AML-193 (cell line): ENCODE measurements at regions not wholly inside any gene's neighbourhood (a gene's known extent, or its start where the extent isn't known, plus 50 kb on each side); places are given as distances from the start of the nearest gene placed in this dataset.
A peak's percentile ranks its signal among the peaks of the same experiment; 100 is the strongest.

ENCODE experiments used
- DNase-seq, 2 experiments: peaks; one replicate each; lab custom pipeline; 2025; lab: John Stamatoyannopoulos, UW

DNA sequence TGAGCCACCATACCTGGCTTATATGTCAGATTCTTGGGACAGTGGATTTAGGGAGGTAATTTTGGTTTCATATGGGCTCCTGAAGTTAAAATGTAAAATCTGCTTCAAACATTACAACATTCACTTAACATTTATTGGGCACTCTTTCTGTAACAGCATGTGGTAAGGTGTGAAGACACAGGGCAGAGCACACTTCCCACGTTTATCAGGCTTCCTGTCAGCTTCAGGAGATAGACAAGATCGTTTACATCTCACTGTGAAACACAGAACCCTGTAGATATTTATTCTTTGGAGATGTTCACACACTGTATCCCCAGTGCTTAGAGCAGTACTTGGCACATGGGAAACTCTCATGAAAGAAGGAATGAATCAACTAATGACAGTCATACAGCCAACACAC lies 426.0 kb upstream of the RARB start:
- no peak for DNase-seq

DNA sequence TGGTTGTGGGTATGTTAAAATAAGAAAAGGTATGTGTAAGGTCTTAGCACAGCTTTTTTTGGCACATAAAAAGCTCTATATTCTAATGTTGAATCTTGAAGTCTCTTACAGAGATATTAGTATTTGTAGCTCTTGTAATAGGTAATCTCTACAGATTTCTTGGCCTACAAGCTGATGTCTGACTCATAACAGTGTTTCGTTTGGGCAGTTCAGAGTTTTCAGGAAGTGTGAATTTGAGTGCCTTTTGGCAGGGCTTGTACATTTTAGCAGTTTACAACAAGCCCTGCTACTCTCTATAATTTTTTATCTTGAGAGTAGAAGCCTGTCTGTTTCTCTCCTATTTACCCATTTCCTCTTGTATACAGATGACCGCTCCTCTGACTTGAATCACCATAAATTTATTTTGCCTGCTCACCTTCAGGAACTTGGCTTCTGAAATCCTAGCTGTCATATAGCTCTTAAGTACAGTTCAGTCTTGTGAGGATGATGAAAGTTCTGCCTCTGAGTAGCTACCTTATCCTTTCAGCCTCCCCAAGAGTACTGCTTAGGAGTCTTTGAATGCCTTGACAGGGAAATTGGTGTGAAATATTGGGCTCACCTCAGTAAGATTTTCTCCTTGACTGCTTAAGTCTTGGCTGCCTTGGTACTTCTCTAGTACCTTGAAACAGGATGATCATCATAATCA lies 419.9 kb upstream of the RARB start:
- no peak for DNase-seq

DNA sequence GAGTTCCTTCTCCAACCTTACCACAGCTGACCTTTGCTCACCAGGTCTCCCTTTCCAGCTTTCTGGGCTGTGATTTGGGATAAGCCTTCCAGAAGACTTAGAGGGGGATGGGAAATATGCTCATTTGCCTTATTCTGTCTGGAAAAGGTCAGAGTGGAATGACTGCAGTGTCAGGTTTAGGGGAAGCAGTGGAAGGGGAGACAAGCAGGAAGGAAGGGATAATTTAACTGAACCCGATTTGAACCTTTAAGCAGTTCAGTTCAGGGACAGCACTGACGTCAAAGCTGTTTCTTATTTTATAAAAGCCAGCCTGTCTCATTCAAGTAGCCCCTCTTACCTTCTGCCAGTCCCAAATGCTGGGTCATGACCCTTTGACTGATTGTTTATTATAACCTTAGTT lies 418.4 kb upstream of the RARB start:
- DNase-seq = no peak

DNA sequence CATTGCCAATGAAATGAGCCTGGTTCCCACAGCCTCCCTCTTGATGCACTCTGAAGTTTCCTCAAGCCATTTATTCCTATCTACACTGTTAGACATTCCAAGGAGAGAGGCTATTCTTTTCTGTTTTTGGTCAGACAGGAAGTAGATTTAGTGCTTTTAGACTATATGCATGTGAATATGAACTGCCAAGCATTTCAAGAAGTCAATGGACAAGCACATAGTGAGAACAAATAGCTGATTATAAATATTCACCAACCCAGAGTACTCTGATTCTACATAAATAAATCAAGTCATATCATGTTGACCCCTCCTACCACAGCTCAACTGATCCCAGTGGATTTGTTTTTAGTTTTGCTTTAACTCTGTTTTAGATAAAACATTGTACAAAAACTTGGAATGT lies 412.5 kb upstream of the RARB start:
- DNase-seq = no peak

DNA sequence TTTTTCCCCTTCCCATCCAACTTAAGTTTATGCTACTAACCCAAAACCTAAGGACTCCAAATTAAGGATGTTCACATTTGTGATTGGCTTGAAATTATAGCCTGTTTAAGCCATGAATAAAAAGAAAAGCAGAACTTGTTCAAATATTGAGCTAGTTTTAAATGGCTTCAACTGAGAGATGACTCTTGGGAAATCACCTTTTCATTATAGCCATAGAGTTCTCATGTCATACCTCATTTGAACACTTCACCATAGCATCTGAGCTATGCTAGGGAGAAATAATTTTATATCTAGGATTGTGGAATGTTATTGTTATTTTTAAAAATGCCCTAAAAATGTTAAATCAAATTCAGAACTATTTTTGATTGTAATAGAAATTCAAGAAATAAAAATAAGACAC lies 409.2 kb upstream of the RARB start:
- no peak for DNase-seq

DNA sequence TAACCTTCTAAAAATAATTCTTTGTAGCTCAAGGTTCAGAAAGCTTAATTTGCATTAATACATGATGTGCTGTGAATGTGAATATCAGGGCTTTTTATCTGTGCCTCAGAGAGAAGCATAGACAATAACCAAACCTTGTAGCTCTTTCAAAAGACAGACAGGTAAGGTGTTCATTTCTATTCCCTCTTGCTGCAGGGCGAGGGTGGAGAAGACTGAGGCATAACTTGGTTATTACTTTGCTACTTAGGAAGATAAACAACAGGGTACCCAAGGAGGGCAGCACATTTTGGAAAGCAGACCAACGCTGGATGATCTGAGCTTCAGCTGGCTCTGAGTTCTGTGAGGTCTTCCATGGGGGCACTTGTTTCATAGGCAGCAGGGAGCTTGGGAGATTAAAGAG lies 408.6 kb upstream of the RARB start:
- no peak for DNase-seq

DNA sequence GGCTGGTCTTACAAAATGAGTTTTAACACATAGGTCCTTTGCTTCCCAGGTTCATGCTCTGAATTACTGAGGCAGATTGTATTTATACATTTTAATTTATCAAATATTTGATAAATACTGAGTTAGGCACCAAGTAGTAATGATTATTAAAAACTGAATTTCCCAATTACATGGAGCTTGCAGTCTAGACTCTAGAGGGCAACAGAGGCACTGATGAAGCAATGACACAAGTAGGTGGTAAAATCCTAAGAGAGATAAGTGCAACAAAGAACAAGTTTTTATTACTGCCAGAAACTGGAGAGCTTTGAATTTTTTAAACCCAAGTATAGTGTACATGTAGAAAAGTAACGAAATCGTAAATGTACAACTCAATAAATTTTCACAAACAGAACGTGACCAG lies 406.2 kb upstream of the RARB start:
- peak in 1 of 2 experiments; percentile 3 for DNase-seq

DNA sequence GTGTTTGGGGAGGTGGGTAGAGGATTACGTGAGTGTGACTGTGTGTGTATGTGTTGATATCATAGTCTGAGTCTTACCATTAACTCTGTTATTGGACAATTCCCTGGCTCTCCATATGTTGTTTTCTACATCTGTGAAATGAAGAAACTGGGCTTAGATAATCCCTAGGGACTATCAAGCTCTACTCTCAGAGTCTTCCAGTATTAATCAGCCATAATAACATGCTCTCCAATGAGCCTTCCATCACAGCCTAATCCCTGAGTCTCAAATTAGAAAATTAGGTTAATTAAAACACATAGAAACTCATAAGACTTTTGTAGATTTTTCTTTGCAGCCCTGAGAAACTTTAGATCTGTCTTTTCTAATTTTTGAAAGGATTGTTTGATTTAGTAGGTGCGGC lies 404.2 kb upstream of the RARB start:
- no peak for DNase-seq

DNA sequence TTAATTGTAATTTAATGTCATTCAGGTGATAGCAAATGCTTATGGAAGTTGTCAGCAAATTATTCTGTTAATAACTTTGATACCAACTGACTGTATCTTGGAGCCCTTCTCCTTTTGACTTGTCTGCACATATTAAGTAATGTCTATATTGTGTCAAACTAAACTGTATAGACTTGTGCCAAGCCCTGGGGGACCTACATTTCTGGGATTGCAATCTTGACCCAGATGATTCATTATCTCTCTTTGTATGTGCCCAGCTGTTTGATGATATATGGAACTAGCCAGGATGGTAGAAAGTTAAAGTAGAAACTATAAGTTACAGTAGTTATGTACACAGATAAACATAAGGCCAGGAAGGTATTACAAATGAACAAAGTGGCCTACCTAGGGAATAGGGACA lies 402.8 kb upstream of the RARB start:
- no peak for DNase-seq

DNA sequence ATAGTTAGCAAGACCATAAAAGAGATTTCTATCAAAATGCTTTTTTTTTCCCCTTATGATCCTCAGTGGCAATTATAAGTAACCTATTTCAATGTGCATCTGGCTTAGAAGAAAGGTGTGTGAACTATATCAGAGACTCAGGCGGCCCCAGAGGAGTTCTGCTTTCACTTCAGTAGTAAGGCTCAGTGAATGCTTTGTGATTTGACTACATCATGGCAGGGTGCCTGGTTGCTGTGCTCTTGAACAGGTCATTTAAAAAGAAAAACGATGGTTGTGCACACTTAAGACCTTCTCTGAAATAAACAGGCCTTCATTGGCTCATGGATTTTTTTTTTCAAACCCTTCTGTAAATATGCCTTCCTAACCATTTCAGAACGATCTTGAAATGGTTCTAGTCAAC lies 400.4 kb upstream of the RARB start:
- DNase-seq = no peak

DNA sequence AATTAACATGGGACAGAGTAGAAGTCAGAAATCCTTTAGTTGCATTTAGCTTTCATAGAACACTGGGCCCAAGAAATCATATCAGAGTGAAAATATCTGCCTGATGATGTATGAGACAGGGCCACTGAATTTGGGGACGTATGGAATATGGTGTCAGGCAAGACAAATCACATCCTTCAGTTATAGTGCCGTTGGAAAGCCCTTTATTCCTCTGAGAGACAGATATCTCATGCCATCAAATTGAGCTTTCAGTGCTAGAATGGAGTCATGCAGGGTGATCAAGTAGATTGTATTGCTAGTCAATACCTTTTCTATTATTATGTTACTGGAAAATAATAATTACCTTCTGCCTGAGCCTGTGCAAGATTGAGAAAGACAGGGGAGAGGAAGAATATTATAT lies 398.2 kb upstream of the RARB start:
- no peak for DNase-seq

DNA sequence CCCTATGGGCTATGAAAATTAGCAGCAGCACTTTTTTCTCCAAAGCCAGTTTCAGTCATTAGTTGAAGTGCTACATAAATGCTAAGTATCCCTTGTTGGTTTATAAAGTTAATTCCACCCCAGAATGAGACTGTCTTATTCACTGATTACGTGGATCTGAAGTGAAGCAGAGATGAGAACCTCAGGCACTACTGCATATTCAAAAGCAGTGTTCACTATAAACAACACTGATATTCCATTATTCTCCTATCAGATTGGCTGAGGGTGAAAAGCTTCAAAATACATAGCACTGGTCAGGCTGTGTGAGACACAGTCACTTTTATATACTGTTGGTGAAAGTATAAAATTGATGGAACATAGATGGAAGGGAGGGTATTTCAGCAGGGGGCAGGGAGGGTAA lies 395.7 kb upstream of the RARB start:
- DNase-seq = no peak

DNA sequence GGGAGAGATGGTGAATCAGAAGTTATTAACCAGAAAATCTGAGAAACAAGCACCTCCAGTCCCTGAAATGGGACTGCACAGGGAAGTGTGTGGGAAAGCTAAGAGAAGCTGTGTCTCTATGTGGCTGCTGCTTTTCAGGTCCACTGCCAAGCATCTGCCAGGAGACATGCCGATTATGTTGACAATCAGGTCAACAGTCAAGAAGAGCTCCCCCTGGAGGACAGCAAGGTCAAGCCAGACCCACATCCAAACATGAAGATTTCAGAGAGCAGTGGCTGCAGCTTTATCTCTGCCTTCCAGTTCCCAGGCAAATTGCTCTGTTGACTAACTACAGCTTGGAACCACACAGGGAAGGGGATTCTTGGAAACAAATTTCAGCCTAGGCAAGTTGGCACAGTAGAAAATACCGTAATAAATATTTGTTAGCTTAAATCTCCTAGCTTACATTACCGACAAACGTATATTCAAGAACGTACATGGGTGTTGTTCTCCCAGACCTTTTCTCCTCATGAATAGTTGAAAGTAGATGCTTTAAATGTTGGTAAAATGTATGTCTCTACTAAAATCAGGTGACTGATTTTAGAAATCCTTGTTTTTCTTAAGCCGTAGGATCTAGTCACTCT lies 394.5 kb upstream of the RARB start:
- peak; percentile 30 to 47 for DNase-seq

DNA sequence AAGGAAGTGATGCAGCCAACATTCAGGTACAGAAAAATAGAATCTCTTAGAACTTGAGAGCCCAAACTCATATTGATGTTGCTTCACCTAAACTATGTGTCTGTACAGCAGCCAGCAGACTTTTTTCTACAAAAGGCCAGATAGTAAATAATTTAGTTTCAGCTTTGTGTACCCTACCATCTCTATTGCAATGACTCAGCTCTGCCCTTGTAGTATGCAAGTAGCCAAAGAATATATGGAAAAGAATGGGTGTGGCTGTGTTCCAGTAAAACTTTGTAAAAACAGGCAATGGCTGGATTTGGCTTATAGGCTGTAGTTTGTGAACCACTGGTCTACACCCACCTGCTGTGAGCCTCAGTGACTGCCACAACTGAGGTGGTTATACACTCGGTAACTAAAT lies 392.5 kb upstream of the RARB start:
- no peak for DNase-seq

DNA sequence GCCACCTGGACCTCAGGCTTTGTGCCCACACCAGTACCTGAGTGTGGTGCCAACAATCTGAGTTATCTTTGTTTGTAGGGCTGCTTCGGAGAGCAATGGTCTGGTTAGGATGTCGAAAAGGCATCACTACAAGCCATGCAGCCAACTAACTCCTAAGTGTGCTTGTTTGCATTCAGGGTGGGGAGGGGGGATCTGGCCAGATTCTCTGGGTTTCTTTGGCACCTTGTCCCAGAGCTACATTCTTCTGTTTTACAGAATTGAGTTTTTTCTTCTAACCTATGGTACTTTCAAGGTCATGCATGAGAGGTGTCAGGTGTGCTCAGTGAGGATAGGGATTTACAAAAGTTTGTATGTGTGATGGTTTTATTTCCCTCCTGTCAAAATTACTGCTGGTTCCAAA lies 391.4 kb upstream of the RARB start:
- no peak for DNase-seq

DNA sequence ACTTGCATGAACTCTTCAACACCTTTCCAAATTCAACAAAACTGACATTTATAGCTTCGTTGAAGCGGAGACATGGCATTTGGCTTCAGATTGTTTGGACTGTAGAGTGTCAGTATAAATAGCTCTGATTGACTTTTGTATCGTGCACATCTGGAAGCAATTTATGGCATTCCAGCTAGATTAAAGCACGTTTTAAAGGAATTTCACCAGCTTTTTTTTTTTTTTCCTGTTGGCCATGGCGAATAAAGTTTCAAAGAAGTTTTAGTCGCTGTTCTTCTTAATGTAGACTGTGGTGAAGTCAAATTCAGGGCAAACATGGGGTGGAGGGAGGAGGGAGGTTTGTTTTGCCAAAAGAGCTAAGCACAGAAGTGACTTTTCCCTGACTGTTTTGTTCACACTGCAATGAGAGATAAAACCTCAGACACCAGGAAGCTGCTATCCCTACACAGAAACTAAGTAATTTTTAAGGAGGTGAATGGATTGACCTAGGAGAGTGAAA lies 391.0 kb upstream of the RARB start:
- DNase-seq = no peak

DNA sequence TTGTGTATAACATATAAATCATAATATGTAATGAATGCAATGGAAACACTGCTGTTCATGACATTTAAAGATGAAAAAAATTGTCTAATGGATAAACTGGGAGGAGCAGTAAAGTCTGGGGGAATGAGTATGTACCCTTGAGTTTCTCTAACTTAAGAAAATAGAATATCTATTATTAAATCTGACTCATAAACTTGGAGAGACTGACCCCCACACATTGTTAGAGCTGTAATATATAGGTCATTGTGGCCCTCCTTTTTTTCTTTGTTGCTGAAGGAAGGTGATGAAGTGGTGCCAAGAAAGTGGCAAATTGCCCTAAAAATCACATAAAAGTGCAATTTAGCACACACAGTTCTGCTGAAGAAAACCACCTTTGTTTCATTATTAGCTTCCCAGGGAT lies 389.8 kb upstream of the RARB start:
- DNase-seq = no peak

DNA sequence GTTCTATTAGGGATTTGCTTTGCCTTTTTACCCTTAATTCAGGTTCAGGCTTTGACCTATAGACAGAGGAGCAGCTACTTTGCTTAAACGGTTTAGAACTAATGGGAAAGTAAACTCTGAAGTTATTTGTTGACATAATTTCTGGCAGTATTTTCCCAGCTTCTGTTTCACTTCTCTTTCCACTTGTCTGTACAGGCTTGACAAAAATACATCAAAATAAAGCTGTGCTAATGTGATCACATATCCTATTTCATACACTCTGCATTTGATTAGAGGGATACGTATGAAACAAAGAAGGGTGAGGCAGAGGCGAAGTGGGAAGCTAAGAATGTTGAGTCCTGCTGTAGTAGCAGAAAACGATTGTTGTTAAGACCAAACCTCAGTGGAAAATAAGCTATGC lies 389.1 kb upstream of the RARB start:
- no peak for DNase-seq

DNA sequence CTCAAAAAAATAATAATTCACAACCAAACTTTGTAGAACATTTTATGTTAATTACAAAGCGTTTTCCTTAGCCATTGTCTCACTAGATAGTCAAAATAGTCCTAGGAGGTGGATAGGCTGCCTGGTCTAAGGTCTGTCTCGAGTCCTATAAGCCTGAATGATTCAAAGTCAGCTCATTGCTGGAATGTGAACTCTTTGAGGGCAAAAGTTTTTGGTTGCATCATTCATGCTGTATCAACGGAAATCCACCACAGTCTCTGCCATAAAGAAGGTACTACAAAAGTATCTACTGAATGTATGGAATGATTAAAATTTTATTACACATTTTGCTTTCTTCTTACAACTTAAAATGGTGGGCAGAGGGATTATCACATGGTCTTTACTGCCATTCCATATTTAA lies 387.3 kb upstream of the RARB start:
- DNase-seq = no peak

DNA sequence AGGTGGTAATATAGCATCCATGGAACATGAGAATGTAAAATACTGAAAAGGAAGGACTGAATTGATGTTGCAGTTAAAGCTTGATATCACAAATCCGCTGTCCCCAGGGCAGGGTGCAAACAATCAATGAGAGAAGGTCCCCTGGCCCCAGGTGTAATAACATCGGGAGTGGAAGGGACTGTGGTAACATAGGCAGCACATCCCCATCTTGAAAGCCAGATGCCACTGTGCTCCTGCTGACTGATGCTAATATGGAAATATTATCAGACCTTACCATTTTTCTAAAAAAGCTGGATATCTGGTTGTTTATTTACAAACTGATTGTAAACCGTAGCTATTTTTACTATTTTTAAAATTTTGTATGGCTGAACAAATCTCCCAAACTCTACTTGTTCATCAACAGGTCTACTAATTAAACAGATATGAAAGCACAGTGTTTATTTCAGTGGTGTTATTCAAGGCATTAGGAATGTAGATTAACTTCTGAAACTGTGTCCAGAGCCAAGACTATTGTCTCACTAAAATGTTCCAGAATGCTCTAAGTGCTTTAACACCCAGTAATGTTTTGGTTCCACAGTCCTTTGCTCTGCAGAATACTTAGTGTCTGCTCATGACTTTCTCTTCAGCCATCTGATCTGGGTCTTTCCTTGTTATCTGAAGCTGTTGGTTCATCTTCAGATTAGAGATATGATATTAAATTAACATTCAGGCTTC lies 386.0 kb upstream of the RARB start:
- DNase-seq = no peak

DNA sequence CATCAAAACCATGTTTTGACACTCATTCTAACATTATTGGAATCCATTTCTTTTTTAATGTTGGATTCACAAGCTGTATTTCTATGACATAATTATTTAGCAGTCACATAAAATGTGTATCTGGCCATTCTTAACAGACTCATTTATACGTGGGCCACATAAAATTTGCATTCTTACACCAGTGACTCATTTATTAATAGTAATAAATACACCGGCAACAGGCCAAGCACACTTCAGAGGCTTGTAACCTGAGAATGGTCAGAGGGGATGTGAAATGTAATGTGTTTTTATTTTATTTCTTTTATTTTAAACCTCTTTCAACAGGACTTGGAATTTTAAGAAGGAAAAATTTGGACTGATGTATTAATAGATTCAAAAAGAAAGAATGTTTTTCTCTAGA lies 384.9 kb upstream of the RARB start:
- no peak for DNase-seq

DNA sequence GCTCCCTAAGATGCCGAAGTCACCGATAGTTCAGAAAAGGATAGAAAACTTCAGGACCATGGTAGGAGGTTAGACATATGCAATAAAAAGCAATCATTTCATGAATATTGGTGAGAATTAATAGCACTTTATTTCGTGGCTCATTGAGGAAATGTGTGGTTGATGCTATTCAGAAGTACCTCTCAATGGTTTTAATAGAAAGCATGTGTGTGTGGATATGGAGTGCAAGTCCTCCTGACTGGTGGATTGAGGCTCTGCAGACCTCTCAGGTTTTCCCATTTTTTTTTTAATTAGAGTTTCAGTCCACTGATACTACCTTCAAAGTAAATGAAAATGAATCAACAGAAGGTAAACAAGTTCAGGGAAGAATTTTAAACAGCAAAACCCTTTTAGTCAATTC lies 384.3 kb upstream of the RARB start:
- DNase-seq = no peak
